ENCODE measurements at regions not wholly inside any gene's neighbourhood (a gene's known extent, or its start where the extent isn't known, plus 50 kb on each side); places are given as distances from the start of the nearest gene placed in this dataset.

DNA sequence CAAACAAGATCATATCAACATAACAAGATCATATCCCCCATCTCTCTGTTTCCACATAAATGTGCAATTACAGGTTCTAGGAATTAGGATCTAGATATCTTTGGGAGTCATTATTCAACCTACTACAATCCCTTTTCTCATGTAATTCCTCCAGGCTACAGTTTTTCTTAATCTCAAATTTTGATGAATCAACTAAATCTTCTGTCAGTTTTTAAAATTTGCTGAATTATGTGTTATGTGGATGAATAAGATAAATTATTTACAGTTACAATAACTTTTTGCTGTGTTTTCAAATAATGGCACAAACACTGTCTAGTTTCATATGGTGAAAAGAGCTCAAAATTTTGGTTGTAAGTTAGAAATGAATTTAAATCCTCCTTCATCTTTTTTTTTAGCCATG lies 405.8 kb downstream of the FAM170A start:
- no peaks in the 10 kb centered on the region for H3K36me3 ChIP-seq (ENCODE audit: insufficient read depth, low read length)
- no peak for DNase-seq
- no peaks in the 10 kb centered on the region for H3K27me3 ChIP-seq (ENCODE audit: insufficient read depth, low read length, poor library complexity)
- H4K20me1 ChIP-seq (ENCODE audit: insufficient read depth, low read length), result no peaks in the 10 kb centered on the region
- H3K4me3 ChIP-seq (ENCODE audit: low read depth in 1 of 2, low read length in 2 of 2), result no peak overlapping the region
- H3K4me1 ChIP-seq (ENCODE audit: insufficient read depth, low read length), result no peaks in the 10 kb centered on the region
- H3K9me3 ChIP-seq (ENCODE audit: insufficient read depth, low read length, severe bottlenecking), result no peaks in the 10 kb centered on the region
- H3K79me2 ChIP-seq (ENCODE audit: insufficient read depth, low read length), result no peaks in the 10 kb centered on the region
- H3K9ac ChIP-seq (ENCODE audit: low read depth, low read length), result no peak overlapping the region
- no peak overlapping the region for H2AFZ ChIP-seq (ENCODE audit: low read depth, low read length)
- ATAC-seq (ENCODE audit: insufficient read depth, low read depth), result no peak
- no peak overlapping the region for H3K4me2 ChIP-seq (ENCODE audit: insufficient read depth, low read length)
- H3K27ac ChIP-seq (ENCODE audit: low read length), result no peak overlapping the region
- TF ChIP-seq, protein P1, sequence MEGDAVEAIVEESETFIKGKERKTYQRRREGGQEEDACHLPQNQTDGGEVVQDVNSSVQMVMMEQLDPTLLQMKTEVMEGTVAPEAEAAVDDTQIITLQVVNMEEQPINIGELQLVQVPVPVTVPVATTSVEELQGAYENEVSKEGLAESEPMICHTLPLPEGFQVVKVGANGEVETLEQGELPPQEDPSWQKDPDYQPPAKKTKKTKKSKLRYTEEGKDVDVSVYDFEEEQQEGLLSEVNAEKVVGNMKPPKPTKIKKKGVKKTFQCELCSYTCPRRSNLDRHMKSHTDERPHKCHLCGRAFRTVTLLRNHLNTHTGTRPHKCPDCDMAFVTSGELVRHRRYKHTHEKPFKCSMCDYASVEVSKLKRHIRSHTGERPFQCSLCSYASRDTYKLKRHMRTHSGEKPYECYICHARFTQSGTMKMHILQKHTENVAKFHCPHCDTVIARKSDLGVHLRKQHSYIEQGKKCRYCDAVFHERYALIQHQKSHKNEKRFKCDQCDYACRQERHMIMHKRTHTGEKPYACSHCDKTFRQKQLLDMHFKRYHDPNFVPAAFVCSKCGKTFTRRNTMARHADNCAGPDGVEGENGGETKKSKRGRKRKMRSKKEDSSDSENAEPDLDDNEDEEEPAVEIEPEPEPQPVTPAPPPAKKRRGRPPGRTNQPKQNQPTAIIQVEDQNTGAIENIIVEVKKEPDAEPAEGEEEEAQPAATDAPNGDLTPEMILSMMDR (IDR thresholded peaks at IDR 0.05; ENCODE audit: borderline replicate concordance, extremely low read depth, low read length, poor library complexity, severe bottlenecking), result no peak
- TF ChIP-seq EZH2 (IDR thresholded peaks at IDR 0.05; ENCODE audit: borderline replicate concordance, low read depth, low read length, severe bottlenecking), result no peak

DNA sequence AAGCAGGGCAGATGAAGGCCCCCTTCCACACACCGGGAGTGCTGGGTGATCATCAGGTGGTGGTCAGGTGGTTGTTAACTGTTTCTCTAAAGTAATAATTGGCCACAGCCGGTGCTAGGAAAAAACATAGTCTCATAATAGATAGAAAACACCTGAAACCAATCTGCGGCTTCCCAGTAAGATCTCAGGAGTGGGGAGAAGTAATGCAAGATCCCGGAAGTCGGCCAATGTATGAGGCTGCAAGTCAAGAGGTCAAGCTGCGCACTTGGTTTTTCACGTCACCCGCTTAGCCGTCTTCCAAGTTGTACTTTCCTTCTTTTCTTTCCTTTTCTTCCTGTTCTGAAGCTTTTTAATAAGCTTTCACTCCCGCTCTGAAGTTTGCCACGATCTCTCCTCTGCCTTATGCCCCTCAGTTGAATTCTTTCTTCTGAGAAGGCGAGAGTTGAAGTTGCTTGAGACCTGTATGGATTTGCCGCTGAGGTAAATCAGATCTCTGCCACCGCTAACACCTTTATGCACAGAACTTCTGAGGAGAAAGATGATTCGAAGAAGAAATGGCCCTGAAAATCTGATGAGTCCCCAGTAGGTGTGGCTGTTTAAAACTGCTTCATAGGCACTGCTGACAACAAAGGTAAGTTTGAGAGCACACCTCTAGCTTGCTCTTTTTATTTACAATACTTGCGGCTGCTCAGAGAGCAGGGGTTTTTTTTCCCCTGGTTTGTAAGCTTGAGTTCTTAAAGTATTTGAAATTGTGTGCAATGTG lies 406.6 kb downstream of the FAM170A start:
- no peak overlapping the region for H3K27ac ChIP-seq (ENCODE audit: low read length)
- H3K9me3 ChIP-seq (ENCODE audit: insufficient read depth, low read length, severe bottlenecking), result no peaks in the 10 kb centered on the region
- H4K20me1 ChIP-seq (ENCODE audit: insufficient read depth, low read length), result no peaks in the 10 kb centered on the region
- ATAC-seq (ENCODE audit: insufficient read depth, low read depth) (no peak), DNase-seq (no peak)
- no peak overlapping the region for H2AFZ ChIP-seq (ENCODE audit: low read depth, low read length)
- H3K79me2 ChIP-seq (ENCODE audit: insufficient read depth, low read length), result no peaks in the 10 kb centered on the region
- no peak overlapping the region for H3K4me2 ChIP-seq (ENCODE audit: insufficient read depth, low read length)
- no peaks in the 10 kb centered on the region for H3K4me1 ChIP-seq (ENCODE audit: insufficient read depth, low read length)
- no peaks in the 10 kb centered on the region for H3K27me3 ChIP-seq (ENCODE audit: insufficient read depth, low read length, poor library complexity)
- H3K4me3 ChIP-seq (ENCODE audit: low read depth in 1 of 2, low read length in 2 of 2), result no peak overlapping the region
- no peaks in the 10 kb centered on the region for H3K36me3 ChIP-seq (ENCODE audit: insufficient read depth, low read length)
- H3K9ac ChIP-seq (ENCODE audit: low read depth, low read length), result no peak overlapping the region
- no peak for TF ChIP-seq EZH2 (IDR thresholded peaks at IDR 0.05; ENCODE audit: borderline replicate concordance, low read depth, low read length, severe bottlenecking)
- TF ChIP-seq, protein P1 (IDR thresholded peaks at IDR 0.05; ENCODE audit: borderline replicate concordance, extremely low read depth, low read length, poor library complexity, severe bottlenecking), result no peak

DNA sequence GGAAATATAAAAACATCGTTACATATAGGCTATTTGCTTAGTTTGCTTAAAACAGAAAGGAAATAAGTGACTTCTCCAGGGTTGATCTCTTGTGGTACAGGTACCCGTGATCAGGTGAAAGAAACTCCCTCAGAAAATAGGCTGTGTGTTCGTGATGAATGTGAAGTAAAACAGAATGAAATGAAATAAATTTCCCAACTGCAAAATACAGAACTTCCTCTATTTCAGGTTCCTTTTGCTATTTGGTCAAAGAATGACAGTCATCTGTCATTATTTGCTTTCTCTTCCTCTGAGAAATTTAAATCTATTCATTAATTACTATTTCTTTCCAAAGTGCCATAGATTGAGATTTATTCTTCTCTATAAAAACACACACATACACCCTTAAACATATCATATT lies 408.1 kb downstream of the FAM170A start:
- no peak overlapping the region for H3K4me3 ChIP-seq (ENCODE audit: low read depth in 1 of 2, low read length in 2 of 2)
- no peaks in the 10 kb centered on the region for H4K20me1 ChIP-seq (ENCODE audit: insufficient read depth, low read length)
- no peak for DNase-seq
- no peaks in the 10 kb centered on the region for H3K9me3 ChIP-seq (ENCODE audit: insufficient read depth, low read length, severe bottlenecking)
- no peaks in the 10 kb centered on the region for H3K36me3 ChIP-seq (ENCODE audit: insufficient read depth, low read length)
- ATAC-seq (ENCODE audit: insufficient read depth, low read depth), result no peak
- H3K9ac ChIP-seq (ENCODE audit: low read depth, low read length), result no peak overlapping the region
- H3K79me2 ChIP-seq (ENCODE audit: insufficient read depth, low read length), result no peaks in the 10 kb centered on the region
- H3K4me1 ChIP-seq (ENCODE audit: insufficient read depth, low read length), result no peaks in the 10 kb centered on the region
- TF ChIP-seq EZH2 (IDR thresholded peaks at IDR 0.05; ENCODE audit: borderline replicate concordance, low read depth, low read length, severe bottlenecking), result no peak
- no peak overlapping the region for H2AFZ ChIP-seq (ENCODE audit: low read depth, low read length)
- H3K27me3 ChIP-seq (ENCODE audit: insufficient read depth, low read length, poor library complexity), result no peaks in the 10 kb centered on the region
- H3K4me2 ChIP-seq (ENCODE audit: insufficient read depth, low read length), result no peak overlapping the region
- H3K27ac ChIP-seq (ENCODE audit: low read length), result no peak overlapping the region

DNA sequence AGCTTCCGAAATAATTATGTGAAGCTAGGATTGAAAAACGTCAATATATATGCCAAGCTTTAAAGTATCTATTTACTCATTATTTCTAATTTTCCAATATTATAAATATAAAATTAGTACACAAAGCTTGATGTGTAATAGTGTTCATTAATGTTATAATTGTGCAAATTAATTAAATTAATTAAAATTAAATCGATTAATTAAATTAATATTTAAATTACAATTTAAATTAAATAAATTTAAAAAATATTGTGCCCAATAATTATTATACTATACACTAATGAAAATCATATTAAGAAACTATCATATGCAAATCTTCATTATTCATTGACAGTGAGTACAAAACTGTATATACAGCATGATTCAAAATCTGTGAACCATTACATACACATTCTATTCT lies 409.8 kb downstream of the FAM170A start:
- no peak overlapping the region for H3K27ac ChIP-seq (ENCODE audit: low read length)
- H3K36me3 ChIP-seq (ENCODE audit: insufficient read depth, low read length), result no peaks in the 10 kb centered on the region
- no peak overlapping the region for H3K9ac ChIP-seq (ENCODE audit: low read depth, low read length)
- H3K4me2 ChIP-seq (ENCODE audit: insufficient read depth, low read length), result no peak overlapping the region
- no peaks in the 10 kb centered on the region for H3K79me2 ChIP-seq (ENCODE audit: insufficient read depth, low read length)
- TF ChIP-seq, protein P1 (IDR thresholded peaks at IDR 0.05; ENCODE audit: borderline replicate concordance, extremely low read depth, low read length, poor library complexity, severe bottlenecking), result no peak
- no peak for TF ChIP-seq EZH2 (IDR thresholded peaks at IDR 0.05; ENCODE audit: borderline replicate concordance, low read depth, low read length, severe bottlenecking)
- DNase-seq (no peak), ATAC-seq (ENCODE audit: insufficient read depth, low read depth) (no peak)
- H3K9me3 ChIP-seq (ENCODE audit: insufficient read depth, low read length, severe bottlenecking), result no peaks in the 10 kb centered on the region
- H3K27me3 ChIP-seq (ENCODE audit: insufficient read depth, low read length, poor library complexity), result no peaks in the 10 kb centered on the region
- H3K4me3 ChIP-seq (ENCODE audit: low read depth in 1 of 2, low read length in 2 of 2), result no peak overlapping the region
- no peaks in the 10 kb centered on the region for H4K20me1 ChIP-seq (ENCODE audit: insufficient read depth, low read length)
- H2AFZ ChIP-seq (ENCODE audit: low read depth, low read length), result no peak overlapping the region
- no peaks in the 10 kb centered on the region for H3K4me1 ChIP-seq (ENCODE audit: insufficient read depth, low read length)
